ENCODE measurements at regions not wholly inside any gene's neighbourhood (a gene's known extent, or its start where the extent isn't known, plus 50 kb on each side); places are given as distances from the start of the nearest gene placed in this dataset.

DNA sequence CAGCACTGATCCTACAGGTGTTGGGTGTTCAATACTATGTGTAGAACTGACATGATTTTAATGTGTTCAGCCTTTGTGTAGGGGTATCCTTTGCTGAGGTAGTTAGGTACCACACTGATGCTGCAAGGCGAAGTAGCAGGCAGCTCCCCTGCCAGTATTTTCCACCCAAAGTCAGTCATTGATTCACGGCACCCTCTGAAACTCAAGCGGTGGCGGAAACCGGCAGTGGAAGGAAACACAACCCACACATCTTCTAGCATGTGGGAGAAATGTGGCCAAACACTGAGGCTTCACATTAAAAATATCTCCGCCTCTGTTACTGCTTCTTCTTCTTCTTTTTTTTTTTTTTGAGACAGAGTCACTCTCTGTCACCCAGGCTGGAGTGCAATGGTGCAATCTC is 126.3 kb downstream of the AASDH start:
- Mint-ChIP-seq H3K27me3 (ENCODE audit: unreplicated experiment) (no peaks in the 10 kb centered on the region), H3K4me1 (ENCODE audit: unreplicated experiment) (no peaks in the 10 kb centered on the region), H3K9me3 (ENCODE audit: unreplicated experiment) (peaks cover 5% of the 10 kb centered on the region), H3K27ac (ENCODE audit: unreplicated experiment) (no peak overlapping the region), H3K4me3 (ENCODE audit: unreplicated experiment) (no peak overlapping the region), H3K36me3 (ENCODE audit: unreplicated experiment) (peaks cover 2% of the 10 kb centered on the region)
- TF ChIP-seq CTCF (IDR thresholded peaks at IDR 0.05) = no peak
- no peak for DNase-seq (ENCODE audit: extremely low spot score, unreplicated experiment)

GRCh38 chr4:56260320-56260719 is 127.0 kb downstream of the AASDH start:
- Mint-ChIP-seq H3K4me1 (ENCODE audit: unreplicated experiment) (no peaks in the 10 kb centered on the region), H3K27me3 (ENCODE audit: unreplicated experiment) (no peaks in the 10 kb centered on the region), H3K9me3 (ENCODE audit: unreplicated experiment) (peaks cover 5% of the 10 kb centered on the region), H3K36me3 (ENCODE audit: unreplicated experiment) (peaks cover 2% of the 10 kb centered on the region), H3K4me3 (ENCODE audit: unreplicated experiment) (no peak overlapping the region), H3K27ac (ENCODE audit: unreplicated experiment) (no peak overlapping the region)
- DNase-seq (ENCODE audit: extremely low spot score, unreplicated experiment) = no peak
- TF ChIP-seq CTCF (IDR thresholded peaks at IDR 0.05) = no peak

GRCh38 chr4:56259655-56260054 is 127.6 kb downstream of the AASDH start:
- Mint-ChIP-seq H3K27ac (ENCODE audit: unreplicated experiment) (no peak overlapping the region), H3K27me3 (ENCODE audit: unreplicated experiment) (no peaks in the 10 kb centered on the region), H3K9me3 (ENCODE audit: unreplicated experiment) (peaks cover 5% of the 10 kb centered on the region), H3K4me3 (ENCODE audit: unreplicated experiment) (no peak overlapping the region), H3K4me1 (ENCODE audit: unreplicated experiment) (no peaks in the 10 kb centered on the region), H3K36me3 (ENCODE audit: unreplicated experiment) (peaks cover 2% of the 10 kb centered on the region)
- TF ChIP-seq CTCF (IDR thresholded peaks at IDR 0.05) = no peak
- no peak for DNase-seq (ENCODE audit: extremely low spot score, unreplicated experiment)

DNA sequence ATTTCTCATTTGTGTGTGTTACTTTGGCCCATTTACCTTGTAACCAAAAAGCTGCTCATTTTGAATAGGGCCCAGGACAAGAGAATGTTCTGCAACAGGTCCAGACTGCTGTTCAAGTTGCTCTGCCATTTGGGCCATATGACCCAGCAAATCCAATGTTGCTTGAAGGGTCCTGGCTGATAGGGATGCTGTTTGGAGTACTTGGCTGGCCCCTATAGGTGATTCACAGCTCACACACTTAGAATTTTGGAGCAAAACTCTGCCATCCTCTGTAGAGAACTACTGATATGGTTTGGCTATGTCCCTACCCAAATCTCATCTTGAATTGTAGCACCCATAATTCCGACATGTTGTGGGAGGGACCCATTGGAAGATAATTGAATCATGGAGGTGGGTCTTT is 131.5 kb downstream of the AASDH start:
- no peak for TF ChIP-seq CTCF (IDR thresholded peaks at IDR 0.05)
- Mint-ChIP-seq H3K27me3 (ENCODE audit: unreplicated experiment) (no peaks in the 10 kb centered on the region), H3K27ac (ENCODE audit: unreplicated experiment) (no peak overlapping the region), H3K36me3 (ENCODE audit: unreplicated experiment) (no peaks in the 10 kb centered on the region), H3K9me3 (ENCODE audit: unreplicated experiment) (peaks cover 5% of the 10 kb centered on the region), H3K4me1 (ENCODE audit: unreplicated experiment) (no peaks in the 10 kb centered on the region), H3K4me3 (ENCODE audit: unreplicated experiment) (no peak overlapping the region)
- no peak for DNase-seq (ENCODE audit: extremely low spot score, unreplicated experiment)

GRCh38 chr4:56253666-56254305 is 133.5 kb downstream of the AASDH start:
- no peak for TF ChIP-seq CTCF (IDR thresholded peaks at IDR 0.05)
- no peaks in the 10 kb centered on the region for H3K4me1 Mint-ChIP-seq (ENCODE audit: unreplicated experiment)
- DNase-seq (ENCODE audit: extremely low spot score, unreplicated experiment) = no peak
- H3K27me3 Mint-ChIP-seq (ENCODE audit: unreplicated experiment) = no peaks in the 10 kb centered on the region
- H3K27ac Mint-ChIP-seq (ENCODE audit: unreplicated experiment) = no peak overlapping the region
- no peak overlapping the region for H3K4me3 Mint-ChIP-seq (ENCODE audit: unreplicated experiment)
- peaks cover 5% of the 10 kb centered on the region for H3K9me3 Mint-ChIP-seq (ENCODE audit: unreplicated experiment)
- H3K36me3 Mint-ChIP-seq (ENCODE audit: unreplicated experiment) = no peaks in the 10 kb centered on the region

Measured in osteocyte (in vitro differentiated cells).